ENCODE measurements at regions not wholly inside any gene's neighbourhood (a gene's known extent, or its start where the extent isn't known, plus 50 kb on each side); places are given as distances from the start of the nearest gene placed in this dataset.

GRCh38 chr3:130627882-130628281, 110.9 kb downstream of the COL6A6 start:
- no peak for ATAC-seq

More at GRCh38 chr3:130627882-130628281, 110.9 kb downstream of the COL6A6 start:
- TF ChIP-seq PPARA (CRISPR knock-in tag; IDR thresholded peaks at IDR 0.05; ENCODE audit: borderline replicate concordance) (no peak), ZNF8 (CRISPR knock-in tag; IDR thresholded peaks at IDR 0.05) (no peak), ARNTL (CRISPR knock-in tag; IDR thresholded peaks at IDR 0.05; ENCODE audit: borderline replicate concordance, low read depth) (no peak), ZNF70 (CRISPR knock-in tag; IDR thresholded peaks at IDR 0.05) (no peak), ISL1 (CRISPR knock-in tag; IDR thresholded peaks at IDR 0.05) (no peak)
